ENCODE measurements at regions not wholly inside any gene's neighbourhood (a gene's known extent, or its start where the extent isn't known, plus 50 kb on each side); places are given as distances from the start of the nearest gene placed in this dataset.

- no peaks in the 10 kb centered on the region for H3K36me3 Mint-ChIP-seq
- no peaks in the 10 kb centered on the region for H3K9me3 Mint-ChIP-seq
- H3K4me1 Mint-ChIP-seq: no peaks in the 10 kb centered on the region
- H3K4me3 Mint-ChIP-seq: no peak overlapping the region
- H3K27ac Mint-ChIP-seq: no peak overlapping the region
- H3K27me3 Mint-ChIP-seq: no peaks in the 10 kb centered on the region
These were observed 1069.9 kb upstream of the ADGRL4 start for GRCh38 chr1:80076469-80076868.

- no peaks in the 10 kb centered on the region for H3K27me3 Mint-ChIP-seq
- no peaks in the 10 kb centered on the region for H3K36me3 Mint-ChIP-seq
- H3K27ac Mint-ChIP-seq: no peak overlapping the region
- H3K4me1 Mint-ChIP-seq: no peaks in the 10 kb centered on the region
- H3K4me3 Mint-ChIP-seq: no peak overlapping the region
- H3K9me3 Mint-ChIP-seq: no peaks in the 10 kb centered on the region
These were observed 1068.8 kb upstream of the ADGRL4 start for GRCh38 chr1:80075351-80075750.

- Mint-ChIP-seq H3K27me3 (no peaks in the 10 kb centered on the region), H3K9me3 (peaks cover 0 to 2% (median 0%) of the 10 kb centered on the region in 3 donors), H3K36me3 (no peaks in the 10 kb centered on the region), H3K4me3 (no peak overlapping the region), H3K4me1 (no peaks in the 10 kb centered on the region), H3K27ac (no peak overlapping the region)
These were observed 1066.0 kb upstream of the ADGRL4 start for GRCh38 chr1:80072563-80072962.

- Mint-ChIP-seq H3K27me3 (no peaks in the 10 kb centered on the region), H3K9me3 (peaks cover 0 to 4% (median 0%) of the 10 kb centered on the region in 3 donors), H3K36me3 (no peaks in the 10 kb centered on the region), H3K4me3 (no peak overlapping the region), H3K27ac (no peak overlapping the region), H3K4me1 (no peaks in the 10 kb centered on the region)
These were observed 1059.5 kb upstream of the ADGRL4 start for GRCh38 chr1:80066060-80066459.

GRCh38 chr1:80064524-80064923, 1058.0 kb upstream of the ADGRL4 start:
- H3K27me3 Mint-ChIP-seq: no peaks in the 10 kb centered on the region
- no peak overlapping the region for H3K27ac Mint-ChIP-seq
- H3K9me3 Mint-ChIP-seq: peaks cover 0 to 7% (median 0%) of the 10 kb centered on the region in 3 donors
- no peaks in the 10 kb centered on the region for H3K36me3 Mint-ChIP-seq
- H3K4me3 Mint-ChIP-seq: no peak overlapping the region
- peaks cover 0 to 3% (median 2%) of the 10 kb centered on the region in 3 donors for H3K4me1 Mint-ChIP-seq

- peaks cover 0 to 3% (median 2%) of the 10 kb centered on the region in 3 donors for H3K4me1 Mint-ChIP-seq
- no peaks in the 10 kb centered on the region for H3K27me3 Mint-ChIP-seq
- no peak overlapping the region for H3K27ac Mint-ChIP-seq
- H3K9me3 Mint-ChIP-seq: peaks cover 0 to 7% (median 0%) of the 10 kb centered on the region in 3 donors
- no peaks in the 10 kb centered on the region for H3K36me3 Mint-ChIP-seq
- H3K4me3 Mint-ChIP-seq: no peak overlapping the region
These were observed 1053.4 kb upstream of the ADGRL4 start for GRCh38 chr1:80059940-80060339.

- H3K27ac Mint-ChIP-seq: no peak overlapping the region
- no peaks in the 10 kb centered on the region for H3K36me3 Mint-ChIP-seq
These were observed 1049.6 kb upstream of the ADGRL4 start for GRCh38 chr1:80056179-80056578.

GRCh38 chr1:80054129-80054528, 1047.6 kb upstream of the ADGRL4 start:
- Mint-ChIP-seq H3K36me3 (no peaks in the 10 kb centered on the region), H3K27me3 (no peaks in the 10 kb centered on the region), H3K4me3 (no peak overlapping the region), H3K4me1 (no peaks in the 10 kb centered on the region), H3K27ac (no peak overlapping the region), H3K9me3 (peaks cover 0 to 5% (median 0%) of the 10 kb centered on the region in 3 donors)

More at GRCh38 chr1:80056179-80056578, 1049.6 kb upstream of the ADGRL4 start:
- peaks cover 0 to 5% (median 0%) of the 10 kb centered on the region in 3 donors for H3K9me3 Mint-ChIP-seq
- H3K4me3 Mint-ChIP-seq: no peak overlapping the region
- H3K27me3 Mint-ChIP-seq: no peaks in the 10 kb centered on the region
- peaks cover 0 to 3% (median 2%) of the 10 kb centered on the region in 3 donors for H3K4me1 Mint-ChIP-seq

GRCh38 chr1:80053613-80054012, 1047.1 kb upstream of the ADGRL4 start:
- no peaks in the 10 kb centered on the region for H3K36me3 Mint-ChIP-seq
- H3K9me3 Mint-ChIP-seq: peaks cover 0 to 5% (median 0%) of the 10 kb centered on the region in 3 donors
- no peaks in the 10 kb centered on the region for H3K4me1 Mint-ChIP-seq
- H3K27me3 Mint-ChIP-seq: no peaks in the 10 kb centered on the region
- H3K27ac Mint-ChIP-seq: no peak overlapping the region
- H3K4me3 Mint-ChIP-seq: no peak overlapping the region

GRCh38 chr1:80050523-80050922, 1044.0 kb upstream of the ADGRL4 start:
- H3K27me3 Mint-ChIP-seq: no peaks in the 10 kb centered on the region
- no peak overlapping the region for H3K27ac Mint-ChIP-seq
- H3K4me1 Mint-ChIP-seq: no peaks in the 10 kb centered on the region
- no peak overlapping the region for H3K4me3 Mint-ChIP-seq
- H3K36me3 Mint-ChIP-seq: no peaks in the 10 kb centered on the region
- H3K9me3 Mint-ChIP-seq: peaks cover 0 to 5% (median 0%) of the 10 kb centered on the region in 3 donors

- H3K36me3 Mint-ChIP-seq: no peaks in the 10 kb centered on the region
- no peaks in the 10 kb centered on the region for H3K27me3 Mint-ChIP-seq
- no peaks in the 10 kb centered on the region for H3K4me1 Mint-ChIP-seq
- H3K27ac Mint-ChIP-seq: no peak overlapping the region
- no peak overlapping the region for H3K4me3 Mint-ChIP-seq
- peaks cover 0 to 5% (median 0%) of the 10 kb centered on the region in 3 donors for H3K9me3 Mint-ChIP-seq
These were observed 1043.6 kb upstream of the ADGRL4 start for GRCh38 chr1:80050085-80050484.

- H3K36me3 Mint-ChIP-seq: no peaks in the 10 kb centered on the region
- H3K9me3 Mint-ChIP-seq: peaks cover 0 to 5% (median 0%) of the 10 kb centered on the region in 3 donors
- no peak overlapping the region for H3K27ac Mint-ChIP-seq
- no peaks in the 10 kb centered on the region for H3K4me1 Mint-ChIP-seq
- H3K27me3 Mint-ChIP-seq: no peaks in the 10 kb centered on the region
- no peak overlapping the region for H3K4me3 Mint-ChIP-seq
These were observed 1042.2 kb upstream of the ADGRL4 start for GRCh38 chr1:80048716-80049115.

- no peaks in the 10 kb centered on the region for H3K27me3 Mint-ChIP-seq
- no peak overlapping the region for H3K27ac Mint-ChIP-seq
- peaks cover 0 to 5% (median 0%) of the 10 kb centered on the region in 3 donors for H3K9me3 Mint-ChIP-seq
- H3K4me3 Mint-ChIP-seq: no peak overlapping the region
- H3K36me3 Mint-ChIP-seq: no peaks in the 10 kb centered on the region
- no peaks in the 10 kb centered on the region for H3K4me1 Mint-ChIP-seq
These were observed 1041.3 kb upstream of the ADGRL4 start for GRCh38 chr1:80047791-80048190.

- H3K36me3 Mint-ChIP-seq: no peaks in the 10 kb centered on the region
- peaks cover 0 to 1% (median 0%) of the 10 kb centered on the region in 3 donors for H3K4me1 Mint-ChIP-seq
- H3K27me3 Mint-ChIP-seq: no peaks in the 10 kb centered on the region
- no peaks in the 10 kb centered on the region for H3K9me3 Mint-ChIP-seq
- H3K4me3 Mint-ChIP-seq: no peak overlapping the region
- no peak overlapping the region for H3K27ac Mint-ChIP-seq
These were observed 1038.1 kb upstream of the ADGRL4 start for GRCh38 chr1:80044662-80045061.

- Mint-ChIP-seq H3K36me3 (no peaks in the 10 kb centered on the region), H3K27ac (no peak overlapping the region), H3K4me3 (no peak overlapping the region), H3K4me1 (no peaks in the 10 kb centered on the region), H3K9me3 (no peaks in the 10 kb centered on the region), H3K27me3 (no peaks in the 10 kb centered on the region)
These were observed 1030.3 kb upstream of the ADGRL4 start for GRCh38 chr1:80036690-80037432.

GRCh38 chr1:80023358-80023757, 1016.8 kb upstream of the ADGRL4 start:
- Mint-ChIP-seq H3K9me3 (peaks cover 0 to 6% (median 1%) of the 10 kb centered on the region in 3 donors), H3K27me3 (no peaks in the 10 kb centered on the region), H3K4me3 (no peak overlapping the region), H3K27ac (no peak overlapping the region), H3K36me3 (no peaks in the 10 kb centered on the region), H3K4me1 (no peaks in the 10 kb centered on the region)
